Sigmoid colon (tissue), 6 donors: ENCODE measurements at regions not wholly inside any gene's neighbourhood (a gene's known extent, or its start where the extent isn't known, plus 50 kb on each side); places are given as distances from the start of the nearest gene placed in this dataset.

Experiments
- DNase-seq: peaks from one replicate; pipeline ENCODE4 v3.0.0-alpha.2; 2019
- H3K27ac ChIP-seq, 4 donors: fragments of 200-600 bp; sonication (generic); one replicate each; pipeline ENCODE4 v1.5.1; 2016 to 2019; ENCODE audit warnings: mild to moderate bottlenecking in 1 of 4
- H3K27me3 ChIP-seq, 3 donors: fragments of 200-600 bp; sonication (generic); one replicate each; pipeline ENCODE4 v1.5.1; 2019; ENCODE audit warnings: mild to moderate bottlenecking in 1 of 3
- H3K36me3 ChIP-seq, 4 donors: fragments of 200-600 bp; sonication (generic); one replicate each; pipeline ENCODE4 v1.5.1; 2016 to 2019
- H3K4me1 ChIP-seq, 4 donors: fragments of 200-600 bp; sonication (generic); one replicate each; pipeline ENCODE4 v1.5.1; 2017 to 2019
- H3K4me3 ChIP-seq, 4 donors: fragments of 200-600 bp; sonication (generic); one replicate each; pipeline ENCODE4 v1.5.1; 2017 to 2019; ENCODE audit warnings: mild to moderate bottlenecking in 2 of 4, moderate library complexity in 1 of 4
- H3K9me3 ChIP-seq, 4 donors: fragments of 200-600 bp in 3 of 4; sonication (generic) in 3 of 4; one replicate each; pipeline versions ENCODE4 v1.5.1 to v1.6.1; 2013 to 2019
- CTCF ChIP-seq, 4 experiments: fragments of 450-650 bp in 3 of 4; fragments of 200-600 bp in 1 of 4; IDR thresholded peaks; one replicate each; pipeline ENCODE4 v1.5.1; 2016 to 2019; ENCODE audit warnings: antibody characterized with exemption in 4 of 4, mild to moderate bottlenecking in 3 of 4, moderate library complexity in 2 of 4
- EP300 ChIP-seq, 4 donors: sonication (generic); formaldehyde crosslinking; IDR thresholded peaks; one replicate each; pipeline ENCODE4 v1.6.1; 2017; ENCODE audit warnings: antibody characterized with exemption in 4 of 4
- POLR2A ChIP-seq, 2 donors: fragments of 450-650 bp; IDR thresholded peaks; one replicate each; pipeline ENCODE4 v1.6.1; 2016; ENCODE audit warnings: antibody characterized with exemption in 2 of 2, mild to moderate bottlenecking in 2 of 2, moderate library complexity in 2 of 2
- POLR2AphosphoS5 ChIP-seq, 4 donors: sonication (generic); formaldehyde crosslinking; IDR thresholded peaks; one replicate each; pipeline ENCODE4 v1.6.1; 2017; ENCODE audit warnings: antibody characterized with exemption in 4 of 4
- WGBS, 2 donors: extraction: QIAGEN DNeasy Blood & Tissue Kit; methylation state at CpG; one replicate each; pipeline ENCODE4 v1.1.7; 2013; 5-methylcytosine and 5-hydroxymethylcytosine counted together
- intact Hi-C: fragments of 100-400 bp; cut with DNase I; formaldehyde crosslinking; loops from one replicate; pipeline ENCODE4 v1.15.1; 2023
- donor health status: healthy with polysubstance abuse.
- donor health status: healthy.

- Histone ChIP-seq H3K36me3 (no peaks in the 10 kb centered on the region), H3K4me3 (no peak overlapping the region), H3K9me3 (no peaks in the 10 kb centered on the region), H3K27ac (no peak overlapping the region), H3K4me1 (no peaks in the 10 kb centered on the region), H3K27me3 (no peaks in the 10 kb centered on the region)
- no peak for DNase-seq
- intact Hi-C loops: no loop called here
- 80 to 87% methylated on average over 2 of the region's 2 CpGs for WGBS, 2 donors
- TF ChIP-seq POLR2AphosphoS5 (IDR thresholded peaks at IDR 0.05): no peak
- no peak for TF ChIP-seq POLR2A (IDR thresholded peaks at IDR 0.05)
- no peak for TF ChIP-seq CTCF (IDR thresholded peaks at IDR 0.05)
- TF ChIP-seq EP300 (IDR thresholded peaks at IDR 0.05): no peak
These were observed 160.6 kb upstream of the IRS2 start for GRCh38 chr13:109947006-109947405.

GRCh38 chr13:109945206-109945960 lies 159.0 kb upstream of the IRS2 start:
- TF ChIP-seq POLR2AphosphoS5 (IDR thresholded peaks at IDR 0.05) (no peak), CTCF (IDR thresholded peaks at IDR 0.05) (no peak), EP300 (IDR thresholded peaks at IDR 0.05) (no peak), POLR2A (IDR thresholded peaks at IDR 0.05) (no peak)
- DNase-seq: no peak
- Histone ChIP-seq H3K4me3 (no peak overlapping the region), H3K27me3 (no peaks in the 10 kb centered on the region), H3K36me3 (no peaks in the 10 kb centered on the region), H3K9me3 (no peaks in the 10 kb centered on the region), H3K4me1 (no peaks in the 10 kb centered on the region), H3K27ac (no peak overlapping the region)
- intact Hi-C loops: no loop called here
- 76 to 84% methylated on average over 4 of the region's 4 CpGs for WGBS, 2 donors

- intact Hi-C loops: no loop called here
- Histone ChIP-seq H3K9me3 (no peaks in the 10 kb centered on the region), H3K4me3 (no peak overlapping the region), H3K27me3 (no peaks in the 10 kb centered on the region), H3K27ac (no peak overlapping the region), H3K4me1 (peaks cover 0 to 11% (median 0%) of the 10 kb centered on the region in 4 donors), H3K36me3 (no peaks in the 10 kb centered on the region)
- DNase-seq: no peak
- 54 to 72% methylated on average over 7 of the region's 7 CpGs for WGBS, 2 donors
- no peak for TF ChIP-seq CTCF (IDR thresholded peaks at IDR 0.05)
- no peak for TF ChIP-seq POLR2AphosphoS5 (IDR thresholded peaks at IDR 0.05)
- TF ChIP-seq POLR2A (IDR thresholded peaks at IDR 0.05): no peak
- TF ChIP-seq EP300 (IDR thresholded peaks at IDR 0.05): no peak
These were observed 155.6 kb upstream of the IRS2 start for GRCh38 chr13:109941951-109942350.

DNA sequence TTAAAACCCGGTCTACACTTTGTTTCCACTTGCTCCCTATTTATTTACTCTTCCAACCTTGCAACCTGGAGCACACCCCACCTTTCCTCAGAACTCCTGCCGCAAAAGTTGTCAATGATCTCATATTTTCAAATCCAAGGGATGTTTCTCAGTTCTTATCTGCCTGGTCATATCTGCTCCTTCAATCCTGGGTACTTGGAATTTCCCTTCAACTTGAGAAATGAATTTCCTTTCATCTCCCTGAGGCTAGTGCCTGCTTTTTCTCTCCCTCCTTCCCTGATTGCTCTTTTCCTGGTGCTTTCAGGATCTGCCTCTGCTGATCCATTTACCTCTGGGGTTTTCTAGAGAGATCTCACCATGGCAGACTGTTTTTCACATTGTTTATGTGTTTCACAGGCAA lies 154.8 kb upstream of the IRS2 start:
- H3K4me3 ChIP-seq: no peak overlapping the region
- no peak for DNase-seq
- no peaks in the 10 kb centered on the region for H3K9me3 ChIP-seq
- peaks cover 0 to 11% (median 0%) of the 10 kb centered on the region in 4 donors for H3K4me1 ChIP-seq
- intact Hi-C loops: no loop called here
- no peak overlapping the region for H3K27ac ChIP-seq
- no peaks in the 10 kb centered on the region for H3K27me3 ChIP-seq
- H3K36me3 ChIP-seq: no peaks in the 10 kb centered on the region
- TF ChIP-seq POLR2AphosphoS5 (IDR thresholded peaks at IDR 0.05) (no peak), POLR2A (IDR thresholded peaks at IDR 0.05) (no peak), EP300 (IDR thresholded peaks at IDR 0.05) (no peak)
- 16 to 68% methylated on average over 2 of the region's 2 CpGs for WGBS, 2 donors

GRCh38 chr13:109940637-109941036 lies 154.3 kb upstream of the IRS2 start:
- no peak overlapping the region for H3K4me3 ChIP-seq
- H3K9me3 ChIP-seq: no peaks in the 10 kb centered on the region
- peaks cover 0 to 11% (median 0%) of the 10 kb centered on the region in 4 donors for H3K4me1 ChIP-seq
- intact Hi-C loops: no loop called here
- no peak overlapping the region for H3K27ac ChIP-seq
- no peaks in the 10 kb centered on the region for H3K27me3 ChIP-seq
- H3K36me3 ChIP-seq: no peaks in the 10 kb centered on the region
- 75 to 86% methylated on average over 8 of the region's 8 CpGs for WGBS, 2 donors
- TF ChIP-seq POLR2A (IDR thresholded peaks at IDR 0.05) (no peak), CTCF (IDR thresholded peaks at IDR 0.05) (no peak), POLR2AphosphoS5 (IDR thresholded peaks at IDR 0.05) (no peak), EP300 (IDR thresholded peaks at IDR 0.05) (no peak)
- no peak for DNase-seq
